ENCODE measurements at regions not wholly inside any gene's neighbourhood (a gene's known extent, or its start where the extent isn't known, plus 50 kb on each side); places are given as distances from the start of the nearest gene placed in this dataset.

GRCh38 chr1:208475449-208475848, 231.3 kb upstream of the PLXNA2 start:
- no peaks in the 10 kb centered on the region for H3K27me3 ChIP-seq
- H3K36me3 ChIP-seq, result no peaks in the 10 kb centered on the region
- no peak overlapping the region for H3K27ac ChIP-seq
- H3K4me3 ChIP-seq, result no peak overlapping the region
- intact Hi-C loops (cut with DNase I), result no loop called here
- H3K4me1 ChIP-seq, result no peaks in the 10 kb centered on the region
- no peaks in the 10 kb centered on the region for H3K9me3 ChIP-seq
- DNase-seq (ENCODE audit: low spot score in 2 of 2), result no peak
- TF ChIP-seq, protein P1, sequence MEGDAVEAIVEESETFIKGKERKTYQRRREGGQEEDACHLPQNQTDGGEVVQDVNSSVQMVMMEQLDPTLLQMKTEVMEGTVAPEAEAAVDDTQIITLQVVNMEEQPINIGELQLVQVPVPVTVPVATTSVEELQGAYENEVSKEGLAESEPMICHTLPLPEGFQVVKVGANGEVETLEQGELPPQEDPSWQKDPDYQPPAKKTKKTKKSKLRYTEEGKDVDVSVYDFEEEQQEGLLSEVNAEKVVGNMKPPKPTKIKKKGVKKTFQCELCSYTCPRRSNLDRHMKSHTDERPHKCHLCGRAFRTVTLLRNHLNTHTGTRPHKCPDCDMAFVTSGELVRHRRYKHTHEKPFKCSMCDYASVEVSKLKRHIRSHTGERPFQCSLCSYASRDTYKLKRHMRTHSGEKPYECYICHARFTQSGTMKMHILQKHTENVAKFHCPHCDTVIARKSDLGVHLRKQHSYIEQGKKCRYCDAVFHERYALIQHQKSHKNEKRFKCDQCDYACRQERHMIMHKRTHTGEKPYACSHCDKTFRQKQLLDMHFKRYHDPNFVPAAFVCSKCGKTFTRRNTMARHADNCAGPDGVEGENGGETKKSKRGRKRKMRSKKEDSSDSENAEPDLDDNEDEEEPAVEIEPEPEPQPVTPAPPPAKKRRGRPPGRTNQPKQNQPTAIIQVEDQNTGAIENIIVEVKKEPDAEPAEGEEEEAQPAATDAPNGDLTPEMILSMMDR (IDR thresholded peaks at IDR 0.05), result no peak

GRCh38 chr1:208475951-208476845, 232.0 kb upstream of the PLXNA2 start:
- no peaks in the 10 kb centered on the region for H3K9me3 ChIP-seq
- no peaks in the 10 kb centered on the region for H3K4me1 ChIP-seq
- no peaks in the 10 kb centered on the region for H3K36me3 ChIP-seq
- H3K27ac ChIP-seq, result no peak overlapping the region
- intact Hi-C loops (cut with DNase I), result no loop called here
- DNase-seq (ENCODE audit: low spot score in 2 of 2), result no peak
- H3K27me3 ChIP-seq, result no peaks in the 10 kb centered on the region
- TF ChIP-seq, protein P1 (IDR thresholded peaks at IDR 0.05), result peak in 1 of 3 experiments; percentile 16
- no peak overlapping the region for H3K4me3 ChIP-seq

DNA sequence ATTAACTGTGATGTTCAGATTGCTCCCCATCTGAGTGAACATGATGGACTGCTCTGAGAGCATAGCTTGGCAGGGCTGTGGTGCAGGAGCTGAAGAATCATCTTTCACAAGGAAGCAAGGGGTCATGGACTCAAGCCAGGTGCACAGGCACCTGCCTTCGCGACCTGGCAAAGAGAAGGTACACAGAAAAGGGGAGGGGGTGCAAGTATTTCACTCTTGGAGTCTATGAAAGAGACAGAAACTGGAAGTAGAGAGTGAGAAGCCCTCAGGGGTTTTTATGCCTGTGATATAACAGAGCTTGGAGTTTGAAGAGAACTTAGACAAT, 232.6 kb upstream of the PLXNA2 start:
- no peaks in the 10 kb centered on the region for H3K4me1 ChIP-seq
- TF ChIP-seq, protein P1 (IDR thresholded peaks at IDR 0.05), result no peak
- no peaks in the 10 kb centered on the region for H3K27me3 ChIP-seq
- no peaks in the 10 kb centered on the region for H3K9me3 ChIP-seq
- H3K27ac ChIP-seq, result no peak overlapping the region
- intact Hi-C loops (cut with DNase I), result no loop called here
- no peak overlapping the region for H3K4me3 ChIP-seq
- DNase-seq (ENCODE audit: low spot score in 2 of 2), result no peak
- H3K36me3 ChIP-seq, result no peaks in the 10 kb centered on the region

DNA sequence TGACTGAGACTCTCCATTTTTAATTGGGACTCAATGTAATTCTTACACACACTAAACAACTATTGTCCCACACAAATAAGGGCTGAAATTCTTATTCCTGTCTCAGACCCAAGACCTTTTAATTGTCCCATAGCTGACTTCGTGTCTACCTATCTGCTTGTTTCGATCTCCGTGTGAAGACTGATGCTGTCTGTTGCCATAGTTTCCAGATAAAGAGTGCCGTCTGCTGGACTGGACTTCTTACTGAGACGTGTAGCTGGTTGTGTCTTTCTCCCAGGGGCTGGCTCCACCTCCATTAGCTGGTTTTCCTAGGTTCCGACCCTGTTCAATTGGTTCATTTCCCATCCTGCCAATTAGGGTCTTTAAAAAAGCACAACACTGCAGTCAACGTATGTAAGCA, 235.3 kb upstream of the PLXNA2 start:
- no peaks in the 10 kb centered on the region for H3K27me3 ChIP-seq
- no peak overlapping the region for H3K27ac ChIP-seq
- TF ChIP-seq, protein P1 (IDR thresholded peaks at IDR 0.05), result no peak
- intact Hi-C loops (cut with DNase I), result no loop called here
- H3K4me3 ChIP-seq, result no peak overlapping the region
- no peaks in the 10 kb centered on the region for H3K36me3 ChIP-seq
- no peaks in the 10 kb centered on the region for H3K9me3 ChIP-seq
- no peak for DNase-seq (ENCODE audit: low spot score in 2 of 2)
- no peaks in the 10 kb centered on the region for H3K4me1 ChIP-seq

DNA sequence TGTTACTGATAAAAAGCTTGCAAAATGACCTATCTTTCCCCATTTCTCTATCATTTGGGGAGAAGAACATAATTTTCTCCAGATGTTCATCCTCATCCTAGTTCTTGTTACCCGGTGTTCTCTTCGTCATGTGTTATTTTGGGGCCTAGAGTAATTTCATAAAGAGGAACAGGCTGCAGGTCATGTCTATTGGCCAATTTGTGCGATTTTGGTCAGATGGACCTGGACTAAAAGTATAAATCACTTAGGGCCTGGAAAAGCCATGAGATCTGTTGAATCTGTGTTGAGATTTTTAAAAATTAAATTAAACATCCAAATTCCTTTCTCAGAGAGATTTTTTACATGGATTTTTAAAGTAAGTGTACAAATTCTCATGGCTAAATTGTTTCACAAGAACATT, 241.3 kb upstream of the PLXNA2 start:
- no peak for DNase-seq (ENCODE audit: low spot score in 2 of 2)
- no peak overlapping the region for H3K4me3 ChIP-seq
- TF ChIP-seq, protein P1 (IDR thresholded peaks at IDR 0.05), result no peak
- no peaks in the 10 kb centered on the region for H3K9me3 ChIP-seq
- intact Hi-C loops (cut with DNase I), result no loop called here
- no peaks in the 10 kb centered on the region for H3K27me3 ChIP-seq
- no peaks in the 10 kb centered on the region for H3K36me3 ChIP-seq
- no peaks in the 10 kb centered on the region for H3K4me1 ChIP-seq
- no peak overlapping the region for H3K27ac ChIP-seq

Data from ascending aorta (tissue), 2 donors.